NCI-H1105 treated with DMSO at 0.1 percent for 48 hours (cell line): ENCODE measurements at regions not wholly inside any gene's neighbourhood (a gene's known extent, or its start where the extent isn't known, plus 50 kb on each side); places are given as distances from the start of the nearest gene placed in this dataset.
"Not testable (repeated sequence)": the region's sequence is repeated elsewhere in the genome, so short reads cannot be mapped to it uniquely, and the experiment has no call there.

Experiments used
- DNase-seq: peaks from one replicate; lab custom pipeline; 2025; lab: John Stamatoyannopoulos, UW

GRCh38 chr5:106430733-106431132, 1240.0 kb downstream of the EFNA5 start:
- DNase-seq, result not testable (repeated sequence)

GRCh38 chr5:106423109-106423897, 1247.4 kb downstream of the EFNA5 start:
- no peak for DNase-seq

- no peak for DNase-seq
Measured at GRCh38 chr5:106420102-106420501, 1250.6 kb downstream of the EFNA5 start.

GRCh38 chr5:106418196-106418595, 1252.5 kb downstream of the EFNA5 start:
- no peak for DNase-seq

GRCh38 chr5:106417566-106417965, 1253.2 kb downstream of the EFNA5 start:
- DNase-seq, result no peak

GRCh38 chr5:106417163-106417562, 1253.6 kb downstream of the EFNA5 start:
- no peak for DNase-seq

- DNase-seq, result no peak
Measured at GRCh38 chr5:106415541-106415940, 1255.2 kb downstream of the EFNA5 start.

GRCh38 chr5:106414342-106414741, 1256.4 kb downstream of the EFNA5 start:
- DNase-seq, result no peak

- DNase-seq, result no peak
Measured at GRCh38 chr5:106412606-106413005, 1258.1 kb downstream of the EFNA5 start.

GRCh38 chr5:106408570-106408969, 1262.2 kb downstream of the EFNA5 start:
- DNase-seq, result no peak

- no peak for DNase-seq
Measured at GRCh38 chr5:106408141-106408540, 1262.6 kb downstream of the EFNA5 start.

- DNase-seq, result no peak
Measured at GRCh38 chr5:106401561-106401960, 1269.2 kb downstream of the EFNA5 start.

GRCh38 chr5:106399391-106399790, 1271.3 kb downstream of the EFNA5 start:
- no peak for DNase-seq

- no peak for DNase-seq
Measured at GRCh38 chr5:106397700-106398099, 1273.0 kb downstream of the EFNA5 start.

- DNase-seq, result no peak
Measured at GRCh38 chr5:106393276-106393675, 1277.5 kb downstream of the EFNA5 start.

GRCh38 chr5:106392766-106393165, 1278.0 kb downstream of the EFNA5 start:
- no peak for DNase-seq

- DNase-seq, result not testable (repeated sequence)
Measured at GRCh38 chr5:106387767-106388166, 1283.0 kb downstream of the EFNA5 start.

- DNase-seq, result no peak
Measured at GRCh38 chr5:106386287-106386686, 1284.5 kb downstream of the EFNA5 start.

- DNase-seq, result no peak
Measured at GRCh38 chr5:106380736-106381135, 1290.0 kb downstream of the EFNA5 start.

GRCh38 chr5:106376522-106376921, 1294.2 kb downstream of the EFNA5 start:
- DNase-seq, result no peak

GRCh38 chr5:106374956-106375355, 1295.8 kb downstream of the EFNA5 start:
- DNase-seq, result no peak

GRCh38 chr5:106368021-106368420, 1302.7 kb downstream of the EFNA5 start:
- no peak for DNase-seq

- no peak for DNase-seq
Measured at GRCh38 chr5:106367281-106367680, 1303.5 kb downstream of the EFNA5 start.

GRCh38 chr5:106363578-106363977, 1307.2 kb downstream of the EFNA5 start:
- no peak for DNase-seq
